UCSD-AML1 (cell line): ENCODE measurements at regions not wholly inside any gene's neighbourhood (a gene's known extent, or its start where the extent isn't known, plus 50 kb on each side); places are given as distances from the start of the nearest gene placed in this dataset.

Experiments
- DNase-seq: peaks from one replicate; lab custom pipeline; 2025; ENCODE audit not compliant: unreplicated experiment; lab: John Stamatoyannopoulos, UW

DNA sequence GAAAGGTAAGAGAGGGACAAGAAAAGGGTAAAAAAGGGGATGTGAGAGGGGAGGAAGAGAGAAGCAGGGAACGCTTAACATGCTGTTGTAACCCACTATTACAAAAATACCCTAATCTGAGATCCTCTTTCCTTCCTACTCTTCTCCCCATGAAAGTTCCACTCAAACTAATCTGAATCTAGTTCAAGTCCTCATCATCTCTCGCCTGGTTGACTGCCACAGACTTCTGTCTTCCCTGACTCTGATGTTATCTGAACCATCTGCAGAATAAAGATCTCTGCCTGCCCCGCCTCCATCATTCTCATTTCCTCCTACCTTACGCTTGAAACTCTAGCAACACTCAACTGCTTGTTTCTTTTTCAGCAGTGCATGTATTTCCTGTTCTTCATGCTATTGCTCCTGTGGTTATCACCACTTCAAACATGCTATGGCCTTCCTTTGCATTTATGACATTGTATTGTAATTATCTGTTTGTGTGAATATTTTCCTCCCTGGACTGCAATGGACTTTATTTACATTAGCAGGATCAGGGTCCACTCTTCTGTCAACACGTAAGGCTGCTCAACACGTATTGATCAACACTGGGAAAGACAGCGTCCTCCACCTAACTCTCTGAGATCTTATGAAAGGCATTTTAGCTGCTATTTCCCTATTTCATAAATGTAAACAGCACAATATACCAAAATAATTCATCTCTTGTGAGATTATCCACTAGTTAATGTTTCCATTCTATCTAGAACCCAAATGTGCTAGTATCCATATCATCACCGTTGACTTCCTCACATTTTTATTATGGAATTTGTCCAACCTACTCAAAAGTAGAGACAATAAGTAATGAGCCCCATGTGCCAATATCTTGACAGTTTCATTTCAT lies 215.5 kb upstream of the USP25 start:
- DNase-seq: peak; percentile 17

DNA sequence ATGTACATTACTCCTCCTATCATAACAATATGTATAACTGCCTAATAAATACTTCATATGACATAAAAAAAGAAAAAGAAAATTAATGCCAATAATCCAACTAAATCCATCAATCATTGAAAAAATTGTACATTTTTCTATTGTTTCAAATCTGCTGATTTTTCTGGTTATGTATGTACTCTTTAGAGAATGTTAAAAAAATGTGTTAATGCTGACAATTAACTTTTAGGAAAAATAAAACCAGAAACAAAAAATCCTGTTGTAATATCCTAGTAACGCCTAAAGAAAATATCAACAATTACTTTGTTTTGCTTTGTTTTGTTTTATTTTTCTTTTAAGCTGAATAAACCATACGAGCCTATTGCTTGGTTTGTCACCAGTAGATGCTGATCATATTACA lies 213.9 kb upstream of the USP25 start:
- DNase-seq: no peak

DNA sequence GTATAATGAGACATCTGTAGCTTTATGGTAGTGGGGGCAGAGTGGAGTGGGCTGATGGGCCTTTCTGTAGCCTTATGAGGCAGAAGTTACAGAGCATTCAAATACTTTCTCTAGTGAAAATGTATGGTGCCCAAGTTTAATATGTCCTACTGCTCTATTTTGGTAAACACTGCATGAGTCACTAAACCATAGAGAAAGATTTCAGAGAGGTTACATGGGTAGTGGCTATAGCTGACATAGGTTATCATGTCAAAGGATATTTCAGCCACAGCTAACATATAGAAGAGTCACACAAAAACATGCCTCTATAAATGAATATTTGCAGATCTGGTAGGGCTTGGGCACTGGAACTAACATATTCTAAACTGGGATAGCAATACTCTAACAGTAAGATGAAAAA lies 212.4 kb upstream of the USP25 start:
- no peak for DNase-seq

DNA sequence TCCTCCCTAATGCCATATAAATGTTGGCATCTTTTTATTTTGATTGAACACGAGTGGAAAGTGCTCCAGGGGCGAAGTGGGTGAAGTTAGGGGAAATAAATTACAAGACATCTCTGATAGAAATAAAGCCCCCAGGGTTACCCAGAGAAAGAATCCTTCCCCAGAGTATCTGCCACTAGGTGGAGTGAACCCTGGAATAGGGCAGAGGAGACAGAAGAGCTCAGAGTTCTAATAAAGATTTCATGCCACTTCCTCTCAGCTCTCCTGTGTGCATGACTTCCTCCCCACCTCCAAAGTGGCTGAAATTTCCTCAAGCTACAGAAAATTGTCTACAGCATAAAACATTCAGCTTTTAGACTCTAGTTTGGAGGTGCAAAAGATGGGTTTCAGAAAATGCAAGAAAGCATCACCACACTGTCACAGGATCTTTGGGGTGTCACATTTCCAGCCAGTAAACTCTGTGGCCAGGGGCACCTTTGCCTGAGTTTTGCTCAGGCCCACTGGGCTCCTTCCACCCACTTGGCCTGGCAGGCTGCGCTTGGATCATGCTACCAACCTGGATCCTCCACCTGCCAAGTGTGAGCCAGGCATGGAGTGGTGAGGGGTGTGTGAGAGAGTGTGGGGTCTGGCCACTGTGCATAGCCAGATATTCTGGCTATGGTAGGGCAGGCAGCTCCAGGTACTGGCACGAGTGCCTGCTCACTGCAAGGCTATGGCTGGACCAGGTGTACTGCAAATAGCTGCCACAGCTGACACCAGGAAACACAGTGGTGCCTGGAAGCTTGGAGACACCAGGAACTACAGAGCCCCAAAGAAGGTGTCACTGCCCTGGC lies 208.8 kb upstream of the USP25 start:
- no peak for DNase-seq

DNA sequence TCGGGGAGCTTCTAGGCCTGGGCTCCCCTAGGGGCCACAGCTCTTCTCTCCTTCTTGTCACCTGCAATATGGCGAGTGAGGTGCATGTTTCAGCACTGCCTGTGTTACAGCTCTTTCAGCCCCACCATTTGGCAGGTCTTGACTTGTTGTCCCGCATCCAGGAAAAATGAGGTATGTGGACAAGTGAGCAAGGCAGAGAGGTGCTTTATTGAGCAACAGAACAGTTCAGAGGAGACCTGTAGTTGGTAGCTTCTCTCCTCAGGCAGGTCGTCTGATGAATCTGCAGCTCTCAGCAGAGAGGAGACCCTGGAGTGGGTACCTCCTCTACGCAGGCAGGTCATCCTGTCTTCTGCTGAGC lies 208.2 kb upstream of the USP25 start:
- DNase-seq: no peak

DNA sequence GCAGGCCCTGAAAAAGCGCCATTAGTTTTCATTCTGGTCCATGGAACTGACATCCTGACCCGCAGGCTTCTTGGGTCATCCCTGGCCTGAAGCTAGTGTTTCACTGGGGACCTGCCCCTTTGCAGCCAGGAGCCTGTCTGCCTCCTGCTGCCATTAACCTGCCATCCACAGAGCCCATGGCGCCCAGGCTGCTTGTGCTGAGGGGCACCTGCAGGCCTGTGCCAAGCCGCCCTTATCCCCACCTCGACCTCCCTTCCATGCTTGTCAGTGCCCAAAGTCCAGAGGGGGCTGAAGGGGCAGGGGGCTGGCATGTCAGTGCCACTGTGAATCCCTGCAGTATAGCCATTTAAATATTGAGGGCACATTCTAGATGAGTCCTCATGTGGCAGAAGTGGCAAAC lies 207.6 kb upstream of the USP25 start:
- DNase-seq: no peak

DNA sequence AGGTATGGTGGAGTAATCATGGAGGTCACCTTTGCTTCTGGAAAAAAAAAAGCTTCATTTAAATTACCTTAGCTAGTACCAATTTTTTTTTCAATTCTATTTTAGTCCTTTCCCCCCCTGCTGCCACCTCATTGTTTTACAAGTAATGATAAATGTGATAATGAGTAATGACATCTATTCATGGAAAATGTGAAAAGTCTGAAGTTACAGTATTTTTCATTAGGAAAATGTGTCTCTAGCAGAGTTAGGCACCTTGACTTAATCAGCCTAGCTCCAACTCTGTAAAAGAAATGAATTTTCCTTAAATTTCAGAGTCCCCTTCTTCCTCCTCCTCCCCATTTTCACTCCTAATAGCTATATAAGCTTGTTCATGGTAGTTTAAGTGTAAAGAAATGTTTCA lies 204.9 kb upstream of the USP25 start:
- DNase-seq: no peak

DNA sequence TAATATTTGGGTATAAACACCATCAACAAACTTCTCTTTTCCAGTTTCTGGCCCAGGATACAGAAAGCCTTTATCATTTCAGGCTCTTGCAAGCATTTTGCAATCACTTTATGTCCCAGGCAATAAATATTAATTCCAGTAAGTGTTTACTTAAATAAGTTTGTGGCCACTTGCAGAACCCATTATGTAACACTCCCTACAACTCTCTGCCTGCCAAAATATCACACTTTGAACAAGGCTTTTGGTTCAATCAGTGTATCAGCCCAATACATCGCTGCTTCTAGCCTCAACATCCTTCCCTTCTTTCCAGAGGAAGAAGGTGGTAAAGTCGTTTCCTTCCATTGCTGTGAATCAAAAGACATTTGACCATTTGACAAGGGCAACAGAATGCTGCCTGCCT lies 203.0 kb upstream of the USP25 start:
- no peak for DNase-seq

DNA sequence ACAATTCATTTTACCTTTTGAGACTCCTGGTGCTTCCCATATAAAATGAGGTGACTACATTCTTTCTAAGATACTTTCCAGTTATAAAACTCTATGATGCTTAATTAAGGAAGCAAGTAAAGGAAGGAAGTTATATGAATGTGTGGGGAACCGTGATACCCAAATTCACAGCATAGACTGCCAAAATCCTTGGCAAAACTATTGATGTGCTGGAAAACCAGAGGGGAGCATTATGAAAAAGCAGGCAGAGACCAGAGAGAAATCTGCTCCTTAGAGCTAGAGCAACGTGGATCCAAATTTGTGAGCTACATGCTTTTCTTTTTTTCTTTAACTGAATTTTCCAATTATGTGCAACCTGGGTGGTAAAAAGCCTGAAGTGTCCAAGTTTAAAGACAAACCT lies 201.4 kb upstream of the USP25 start:
- no peak for DNase-seq

DNA sequence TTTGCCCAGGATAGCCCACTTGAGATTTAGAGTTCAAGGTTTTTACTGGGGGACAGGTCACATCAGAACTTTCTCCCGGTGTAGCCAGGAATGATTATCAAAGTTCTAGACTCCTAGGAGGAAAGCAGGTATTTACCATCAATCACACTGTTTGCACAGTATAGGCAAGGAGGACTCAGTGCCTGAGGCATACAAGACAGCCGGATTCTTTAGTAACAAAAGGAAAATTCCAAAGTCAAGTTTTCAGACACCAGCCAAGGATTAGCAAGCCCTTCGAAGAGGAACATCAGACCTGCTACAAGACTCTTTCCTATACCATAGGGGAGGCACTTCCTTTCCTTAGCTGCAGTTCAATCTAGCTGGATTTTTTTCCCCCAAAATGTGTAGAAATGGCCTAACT lies 197.8 kb upstream of the USP25 start:
- DNase-seq: no peak

DNA sequence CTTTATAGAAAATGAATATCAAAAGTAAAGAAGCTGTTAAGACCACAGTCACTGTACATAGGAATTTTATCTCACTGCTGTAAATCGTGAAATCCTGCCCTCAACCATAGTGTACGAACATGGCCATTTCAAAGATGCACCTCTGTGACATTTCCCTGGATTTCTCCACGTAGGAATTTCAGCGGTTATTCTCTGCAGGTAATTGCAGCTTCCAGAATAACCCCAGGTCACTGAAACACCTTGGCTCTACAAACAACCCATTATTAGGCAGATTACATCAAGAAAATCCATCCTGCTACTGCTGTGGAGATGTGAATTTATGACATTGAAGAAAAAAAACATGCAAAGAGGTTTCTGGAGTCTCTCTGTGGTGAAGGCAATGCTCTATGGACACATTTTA lies 196.2 kb upstream of the USP25 start:
- DNase-seq: no peak

DNA sequence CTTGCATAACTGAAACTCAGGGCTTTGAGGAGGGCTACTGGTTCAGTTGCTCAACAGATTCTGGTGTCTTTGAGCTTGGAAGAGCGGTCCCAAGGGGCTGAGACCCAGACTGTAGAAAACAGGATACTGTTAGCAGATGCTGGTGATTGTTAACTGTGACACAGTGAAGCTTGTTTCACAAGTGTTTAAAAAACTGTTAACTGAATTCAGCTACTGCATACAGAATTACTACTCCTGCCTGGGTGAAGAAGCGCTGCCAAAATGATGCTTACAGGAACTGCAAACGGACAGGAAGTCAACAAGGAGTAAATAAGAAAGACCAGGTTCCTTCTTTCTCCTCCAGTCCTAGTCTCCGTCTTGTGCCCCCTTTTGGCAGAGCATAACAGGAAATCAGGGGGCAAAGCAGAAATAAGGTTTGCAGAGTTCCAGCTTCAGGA lies 195.3 kb upstream of the USP25 start:
- no peak for DNase-seq

DNA sequence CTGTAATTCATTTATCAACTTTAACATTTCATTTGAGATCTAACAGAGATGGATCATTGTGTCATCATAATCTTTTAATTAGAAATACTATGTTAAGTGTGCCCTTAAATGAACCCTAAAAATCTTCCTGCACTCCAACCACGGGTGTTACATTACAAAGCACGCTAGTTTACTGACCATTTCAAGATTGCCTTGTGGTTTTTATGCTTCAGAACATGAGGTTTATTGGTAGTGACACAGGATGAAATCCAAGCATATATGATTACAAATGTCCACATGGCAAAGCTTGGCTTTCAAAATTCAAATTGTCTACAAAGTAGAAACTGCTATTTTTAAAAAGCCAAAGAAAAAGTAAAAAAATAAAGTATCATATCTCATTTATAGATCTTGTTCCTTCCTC lies 190.4 kb upstream of the USP25 start:
- no peak for DNase-seq

DNA sequence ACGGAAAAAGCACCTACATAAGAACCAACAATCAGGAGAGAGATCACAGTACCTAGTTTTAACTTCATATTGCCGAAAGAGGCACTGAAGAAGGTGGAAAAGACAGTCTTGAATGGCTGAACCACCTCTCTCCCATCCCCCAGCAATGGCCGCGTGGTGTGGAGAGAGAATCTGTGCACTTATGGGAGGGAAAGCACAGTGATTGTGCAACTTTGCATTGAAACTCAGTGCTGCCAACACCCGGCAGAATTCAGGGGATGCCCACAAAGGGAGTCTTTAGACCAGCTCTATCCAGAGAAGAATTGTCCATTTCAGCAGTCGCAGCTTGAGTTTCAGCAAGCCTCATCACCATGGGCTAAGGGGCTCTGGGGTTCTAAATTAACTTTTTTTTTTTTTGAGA lies 186.3 kb upstream of the USP25 start:
- DNase-seq: no peak

DNA sequence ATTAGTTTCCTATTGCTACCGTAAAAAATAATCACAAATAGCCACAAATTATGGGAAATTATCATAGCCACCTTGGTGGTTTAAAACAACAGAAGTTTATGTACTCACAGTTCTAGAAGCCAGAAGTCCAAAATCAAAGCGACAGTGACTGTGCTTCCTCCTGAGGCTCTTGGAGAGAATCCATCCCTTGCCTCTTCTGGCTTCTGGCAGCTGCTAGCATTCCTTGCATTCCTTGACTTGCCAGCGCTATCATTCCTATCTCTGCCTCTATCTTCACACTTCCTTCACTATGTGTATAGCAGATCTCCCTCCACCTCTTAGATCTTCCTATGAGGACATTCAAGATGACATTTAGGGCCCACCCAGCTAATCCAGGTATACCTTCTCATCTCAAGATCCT lies 180.1 kb upstream of the USP25 start:
- DNase-seq: no peak

DNA sequence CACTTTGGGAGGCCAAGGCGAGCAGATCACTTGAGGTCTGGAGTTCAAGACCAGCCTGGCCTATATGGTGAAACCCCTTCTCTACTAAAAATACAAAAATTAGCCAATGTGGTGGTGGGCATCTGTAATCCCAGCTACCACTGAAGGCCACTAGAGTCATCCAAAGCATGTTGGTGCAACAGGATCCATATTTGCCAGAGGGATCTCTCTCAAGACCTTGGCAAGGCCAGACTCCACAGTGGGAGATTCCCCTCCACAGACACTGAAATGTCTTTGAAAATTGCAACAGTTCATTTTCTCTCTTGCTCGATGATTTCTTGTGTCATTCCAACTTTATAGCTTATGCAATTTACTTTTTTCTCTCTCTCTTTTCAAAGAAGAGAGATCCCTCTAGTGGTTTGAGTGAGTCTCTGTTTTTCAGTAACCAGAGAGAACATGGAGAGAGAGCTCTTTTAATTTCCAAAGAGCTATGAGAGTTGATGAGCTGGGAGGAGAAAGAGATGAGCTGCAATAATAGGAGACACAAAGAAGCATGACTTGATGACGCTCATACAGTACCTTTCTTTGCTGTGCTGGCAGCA lies 176.8 kb upstream of the USP25 start:
- peak; percentile 8 for DNase-seq

DNA sequence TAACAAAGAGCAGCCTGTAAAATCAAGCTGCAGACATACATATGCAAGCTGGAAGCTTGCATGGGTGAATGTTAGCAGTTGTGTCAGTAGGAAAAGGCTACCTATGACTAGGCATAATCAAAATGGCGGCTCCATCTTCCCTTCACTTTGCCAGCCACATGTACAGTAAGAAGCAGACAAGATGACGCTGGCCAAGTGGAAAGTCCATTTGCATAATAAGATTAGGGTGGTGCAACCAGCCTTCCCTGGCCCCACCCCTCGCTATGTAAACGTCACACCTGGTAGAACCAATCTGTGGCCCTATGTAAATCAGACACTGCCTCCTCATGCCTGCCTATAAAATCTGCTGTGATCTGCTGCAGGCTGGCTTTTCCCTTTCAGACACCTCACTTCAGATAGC lies 171.9 kb upstream of the USP25 start:
- no peak for DNase-seq

DNA sequence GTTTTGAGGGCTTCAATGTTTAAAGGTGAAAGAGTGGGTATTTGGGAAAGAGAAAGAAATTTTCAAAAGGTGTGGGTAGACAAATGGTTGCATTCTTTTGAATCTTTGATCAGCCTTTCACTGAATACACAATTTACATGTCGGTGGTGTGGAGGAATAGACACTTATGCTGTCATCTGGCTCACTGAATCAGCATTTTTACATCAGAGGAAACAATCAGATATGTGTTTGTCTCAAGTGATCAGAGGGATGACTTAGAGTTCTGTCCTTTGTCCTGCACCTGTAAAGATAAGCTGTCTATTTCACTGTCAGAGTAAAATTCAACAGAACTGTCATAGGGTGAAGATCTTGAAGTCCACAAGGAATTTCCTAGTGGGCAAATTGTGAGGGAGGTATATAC lies 170.9 kb upstream of the USP25 start:
- no peak for DNase-seq

DNA sequence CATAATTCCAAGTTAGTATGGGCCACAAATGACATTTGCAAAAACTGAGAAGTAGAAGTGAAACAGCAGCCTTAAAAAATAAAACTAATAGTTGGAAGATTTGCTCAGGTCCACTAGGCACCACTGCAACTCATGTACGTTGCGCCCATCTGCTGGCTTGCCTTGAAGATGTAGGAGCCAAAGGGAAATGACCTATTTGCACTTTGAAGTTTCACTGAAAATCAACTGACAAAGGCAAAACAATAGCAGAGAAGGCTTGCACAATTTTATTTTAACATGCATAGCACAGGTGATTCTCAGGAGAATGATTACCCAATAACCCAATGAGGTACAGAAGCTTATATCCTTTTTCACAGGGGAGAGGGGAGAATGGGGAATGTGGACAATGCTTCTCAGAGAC lies 170.1 kb upstream of the USP25 start:
- DNase-seq: no peak

DNA sequence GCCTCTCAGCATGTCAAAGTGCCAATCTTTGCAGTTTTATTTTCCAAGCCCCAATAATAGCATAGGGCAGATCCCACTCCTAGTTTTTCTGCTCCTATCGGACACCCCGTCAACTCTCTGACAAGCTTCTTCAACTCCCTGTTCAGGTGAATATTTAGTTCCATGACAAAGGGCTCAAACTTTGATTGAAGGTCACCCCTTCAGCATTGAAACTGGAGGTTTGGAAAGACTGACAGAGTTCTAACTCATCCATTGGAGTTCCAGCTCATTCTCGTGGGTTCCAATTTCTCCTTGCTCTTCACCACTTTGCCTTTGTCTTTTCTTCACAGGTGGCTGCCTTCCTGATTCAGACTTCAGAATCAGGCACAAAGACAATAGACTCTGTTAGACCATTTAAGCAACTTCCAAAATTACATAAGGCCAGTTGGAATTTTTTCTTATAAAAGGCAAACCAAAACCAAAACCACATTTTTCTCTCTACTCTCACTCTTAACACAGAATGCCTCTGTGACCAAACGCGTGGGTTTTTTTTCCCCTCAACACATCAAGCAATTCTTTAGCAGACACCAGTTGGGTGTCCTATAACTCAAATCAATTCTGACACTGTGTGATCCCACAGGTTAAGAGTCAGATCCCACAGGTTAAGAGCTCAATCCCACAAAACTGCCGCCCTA lies 169.3 kb upstream of the USP25 start:
- no peak for DNase-seq

DNA sequence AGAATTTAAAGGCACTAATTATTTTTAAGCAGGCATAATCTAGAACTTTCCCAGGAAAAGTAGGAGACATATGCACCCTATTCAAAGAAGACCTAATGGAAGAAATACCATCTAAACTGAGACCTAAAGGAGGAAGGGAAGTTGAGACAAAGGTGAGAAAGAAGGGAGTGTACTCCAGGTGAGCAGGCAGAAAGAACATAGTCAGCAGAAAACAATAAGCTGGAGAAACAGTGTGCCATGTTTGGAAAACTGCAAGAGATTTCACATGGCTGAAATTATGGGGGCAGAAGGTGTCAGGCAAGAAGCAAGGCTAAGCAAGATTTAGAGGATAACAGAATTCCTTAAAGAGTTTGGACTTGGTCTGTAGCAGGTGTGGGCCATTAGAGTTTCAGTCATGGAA lies 167.0 kb upstream of the USP25 start:
- DNase-seq: no peak

DNA sequence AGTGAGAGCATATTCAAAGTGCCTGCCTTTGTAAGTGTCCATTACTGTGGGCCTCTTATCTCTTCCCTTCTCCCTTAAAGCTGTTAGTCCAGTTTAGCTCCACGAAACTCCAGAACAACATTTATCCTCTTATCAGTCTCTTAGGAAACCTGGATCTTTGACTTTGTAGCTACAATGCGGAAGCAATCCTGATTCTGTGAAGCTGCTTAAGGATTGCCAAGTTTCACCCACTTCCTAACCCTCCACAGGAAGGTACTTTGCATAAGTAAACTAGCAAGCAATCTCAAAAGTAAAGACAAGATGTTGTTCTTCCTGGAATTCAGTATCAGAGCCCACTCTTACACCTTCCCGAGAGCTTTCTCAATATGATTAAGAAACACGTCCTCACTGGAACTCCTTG lies 164.9 kb upstream of the USP25 start:
- no peak for DNase-seq
